Astrocyte of the hippocampus (primary cell): ENCODE measurements at regions not wholly inside any gene's neighbourhood (a gene's known extent, or its start where the extent isn't known, plus 50 kb on each side); places are given as distances from the start of the nearest gene placed in this dataset.

Experiments used
- DNase-seq: peaks from one replicate; pipeline ENCODE4 v3.0.0; 2011; ENCODE audit warnings: low read depth, low spot score

DNA sequence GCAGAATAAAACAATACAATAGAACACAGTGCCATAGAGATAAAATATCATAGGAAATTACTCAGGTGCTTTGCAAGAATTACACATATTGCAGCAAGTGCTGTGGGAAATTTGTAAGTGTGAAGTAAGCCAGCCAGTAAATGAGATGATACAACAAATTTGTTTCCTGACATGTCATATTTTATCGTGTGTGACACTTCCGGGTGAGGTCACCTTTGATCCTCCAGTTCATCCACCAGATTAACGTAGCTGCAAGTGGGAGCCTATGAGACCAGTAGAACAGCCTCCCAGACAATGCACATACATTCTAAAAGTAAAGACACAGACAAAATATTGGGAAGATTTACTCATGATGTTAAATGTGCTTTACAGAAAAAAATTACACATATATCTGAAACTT is 72.2 kb downstream of the PRDM9 start:
- no peak for DNase-seq

DNA sequence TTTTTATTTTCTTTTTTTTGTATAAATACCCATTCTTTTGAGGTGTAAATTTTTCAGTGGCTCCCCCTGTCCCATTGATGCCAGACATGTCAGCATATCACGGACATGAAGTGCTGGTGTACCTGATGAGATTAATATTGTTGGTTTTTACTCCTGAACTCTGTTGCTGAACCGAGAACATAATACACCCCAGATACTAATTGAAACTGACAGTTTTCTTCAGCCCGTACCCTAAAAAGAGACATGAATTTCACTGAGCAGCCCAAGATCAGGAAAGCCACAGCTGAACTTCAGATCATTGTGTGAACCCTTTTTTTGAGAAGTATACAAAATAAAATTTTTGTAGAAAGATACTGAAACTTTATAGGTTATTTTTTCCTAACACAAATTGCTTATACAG is 75.7 kb downstream of the PRDM9 start:
- no peak for DNase-seq

DNA sequence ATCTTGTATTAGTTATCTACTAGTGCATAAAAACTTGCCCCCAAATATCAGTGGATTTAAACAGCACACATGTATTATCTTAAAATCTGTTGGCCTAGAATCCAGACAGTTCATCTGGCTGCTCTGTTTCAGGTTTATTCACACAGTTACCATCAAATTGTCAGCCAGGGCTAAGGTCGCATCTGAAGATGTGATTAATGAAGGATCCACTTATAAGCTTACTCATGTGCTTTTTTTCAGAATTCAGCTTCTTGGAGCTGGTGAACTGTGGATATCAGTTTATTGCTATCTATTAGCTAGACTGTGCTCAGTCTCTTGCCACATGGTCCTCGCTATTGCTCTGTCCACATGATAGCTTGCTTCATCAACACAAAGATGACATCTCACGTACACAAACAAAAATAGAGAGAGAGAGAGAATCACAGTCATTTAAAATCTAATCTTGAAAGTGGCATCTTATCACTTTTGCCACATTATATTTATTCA is 81.5 kb downstream of the PRDM9 start:
- DNase-seq: no peak

DNA sequence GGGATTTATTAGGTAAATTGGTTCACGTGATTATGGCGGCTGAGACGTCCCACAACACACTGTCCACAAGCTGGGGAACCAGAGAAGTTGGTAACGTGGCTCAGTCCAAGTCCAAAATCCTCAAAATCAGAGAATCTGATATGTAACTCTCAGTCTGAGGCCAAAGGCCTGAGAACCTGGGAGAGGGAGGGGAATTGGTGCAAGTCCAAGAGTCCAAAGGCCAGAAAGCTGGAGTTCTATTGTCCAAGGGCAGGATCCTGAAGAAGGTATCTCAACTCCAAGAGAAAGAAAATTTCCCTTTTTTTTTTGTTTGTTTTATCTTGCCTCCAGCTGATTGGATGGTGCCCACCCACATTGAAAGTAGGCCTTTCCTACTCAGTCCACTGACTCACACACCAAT is 83.8 kb downstream of the PRDM9 start:
- no peak for DNase-seq

DNA sequence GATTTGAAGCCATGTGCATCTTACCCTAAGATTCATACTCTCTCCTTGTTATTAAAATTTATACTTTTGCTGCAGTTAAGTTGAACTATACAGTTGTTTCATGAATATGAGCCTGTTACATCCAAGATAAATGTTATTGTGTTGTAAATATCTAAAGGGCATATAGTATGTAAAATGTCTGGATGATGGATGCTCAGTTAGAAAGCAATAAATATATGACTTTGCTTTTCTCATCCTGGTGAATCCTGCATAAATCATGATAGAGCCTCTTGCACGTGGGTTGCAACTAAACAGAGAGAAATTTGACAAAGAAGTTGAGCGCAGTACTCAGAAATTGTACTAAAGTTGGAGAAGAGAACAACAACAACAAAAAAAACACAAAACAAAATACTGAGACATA is 99.5 kb downstream of the PRDM9 start:
- DNase-seq: no peak

DNA sequence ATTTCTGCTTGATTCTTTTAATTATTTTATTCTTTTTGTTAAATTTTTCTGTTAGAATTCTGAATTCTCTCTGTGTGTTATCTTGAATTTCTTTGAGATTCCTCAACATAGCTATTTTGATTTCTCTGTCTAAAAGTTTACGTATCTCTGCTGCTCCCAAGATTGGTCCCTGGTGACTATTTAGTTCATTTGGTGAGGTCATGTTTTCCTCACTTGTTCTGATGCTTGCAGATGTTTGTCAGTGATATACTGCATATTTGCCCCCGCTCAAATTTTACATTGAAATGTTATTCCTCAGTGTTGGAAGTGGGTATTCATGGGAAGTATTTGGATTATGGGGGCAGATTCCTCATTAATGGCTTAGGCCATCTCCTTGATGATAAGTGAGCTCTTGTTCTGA is 105.3 kb downstream of the PRDM9 start:
- no peak for DNase-seq

DNA sequence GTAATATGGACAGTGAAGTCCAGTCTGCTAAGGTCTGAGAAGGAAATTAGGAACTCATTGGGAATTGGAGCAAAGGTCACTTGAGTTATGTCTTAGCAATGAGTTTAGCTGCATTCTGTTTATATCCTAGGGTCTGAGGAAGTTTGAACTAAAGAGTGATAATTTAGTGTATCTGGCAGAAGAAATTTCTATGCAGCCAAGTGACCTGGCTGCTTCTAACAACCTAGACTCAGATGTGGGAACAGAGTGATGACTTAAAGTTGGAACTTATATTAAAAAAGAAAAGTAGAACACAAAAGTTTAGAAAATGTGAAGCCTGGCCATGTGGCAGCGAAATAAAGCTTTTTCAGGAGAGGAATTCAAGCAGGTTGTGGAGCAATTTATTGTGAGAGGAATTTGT is 106.2 kb downstream of the PRDM9 start:
- DNase-seq: no peak

DNA sequence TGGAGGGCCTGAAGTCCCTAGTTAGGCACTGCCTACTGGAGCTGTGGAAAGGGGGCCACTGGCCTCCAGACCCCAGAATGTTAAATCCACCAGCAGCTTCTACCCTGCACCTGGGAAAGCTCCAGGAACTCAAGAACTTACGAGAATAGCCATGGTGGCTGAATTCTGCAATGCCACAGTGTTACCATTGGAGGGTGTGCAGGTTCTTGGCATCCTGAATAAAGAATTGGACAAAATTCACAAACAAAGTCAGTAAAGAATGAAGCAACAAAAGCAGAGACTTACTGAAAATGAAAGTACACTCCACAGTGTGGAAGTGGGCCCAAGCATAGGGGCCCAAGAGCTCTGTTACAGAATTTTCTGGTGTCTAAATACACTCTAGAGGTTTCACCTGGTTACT is 107.0 kb downstream of the PRDM9 start:
- DNase-seq: no peak

DNA sequence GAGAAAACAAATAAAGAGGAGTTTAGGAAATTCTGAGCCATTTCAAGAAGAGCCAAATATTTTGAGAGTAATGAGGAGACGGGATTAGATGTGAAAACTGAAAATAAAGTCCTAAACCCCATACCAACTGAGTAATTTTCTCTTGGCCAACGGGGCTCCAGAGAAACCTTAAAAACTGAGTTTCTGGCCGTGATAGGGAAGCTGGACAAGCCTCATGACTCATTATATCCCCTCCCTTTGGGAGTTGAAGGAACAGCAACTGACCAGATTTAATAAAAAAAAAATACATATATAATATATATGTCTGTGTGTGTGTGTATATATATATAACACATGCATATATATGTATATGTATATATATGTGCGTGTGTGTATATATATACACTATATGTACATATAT is 119.6 kb downstream of the PRDM9 start:
- no peak for DNase-seq

DNA sequence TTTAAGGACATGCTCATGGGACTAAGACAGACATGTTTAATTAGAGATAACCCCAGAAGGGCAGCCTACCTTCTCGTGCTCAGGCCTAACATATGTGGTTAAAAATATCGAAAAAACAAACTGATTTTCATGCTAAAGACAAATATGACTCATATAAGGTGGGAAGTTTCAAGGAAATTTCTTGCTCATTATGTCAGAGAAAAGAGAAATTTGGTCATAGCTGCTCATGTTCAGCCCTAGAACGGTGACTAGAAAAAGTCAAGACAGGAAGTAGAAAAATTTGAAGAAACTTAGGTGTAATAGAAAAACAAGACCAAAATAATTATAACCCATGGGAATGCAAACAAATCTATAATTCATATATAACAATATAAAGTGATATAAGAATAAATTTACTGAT is 120.6 kb downstream of the PRDM9 start:
- DNase-seq: no peak

DNA sequence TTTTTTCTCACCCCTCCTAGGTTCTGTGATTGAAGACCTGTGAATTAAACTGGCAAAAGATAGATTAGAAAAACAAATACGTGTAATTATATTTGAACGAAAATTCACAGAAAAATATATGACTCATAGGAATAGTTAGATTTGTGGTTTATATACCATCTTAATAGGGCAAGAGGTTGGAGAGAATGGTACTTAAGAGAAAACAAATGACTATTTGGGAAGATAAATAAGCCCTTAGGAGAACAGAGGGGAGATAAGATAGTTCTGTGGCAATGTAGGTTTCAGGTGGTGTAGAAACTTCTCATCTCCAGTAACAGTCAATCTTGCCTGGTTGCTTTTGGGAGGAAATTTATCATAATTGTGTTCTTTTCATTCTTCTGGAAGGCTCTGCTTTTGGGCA is 122.0 kb downstream of the PRDM9 start:
- no peak for DNase-seq

DNA sequence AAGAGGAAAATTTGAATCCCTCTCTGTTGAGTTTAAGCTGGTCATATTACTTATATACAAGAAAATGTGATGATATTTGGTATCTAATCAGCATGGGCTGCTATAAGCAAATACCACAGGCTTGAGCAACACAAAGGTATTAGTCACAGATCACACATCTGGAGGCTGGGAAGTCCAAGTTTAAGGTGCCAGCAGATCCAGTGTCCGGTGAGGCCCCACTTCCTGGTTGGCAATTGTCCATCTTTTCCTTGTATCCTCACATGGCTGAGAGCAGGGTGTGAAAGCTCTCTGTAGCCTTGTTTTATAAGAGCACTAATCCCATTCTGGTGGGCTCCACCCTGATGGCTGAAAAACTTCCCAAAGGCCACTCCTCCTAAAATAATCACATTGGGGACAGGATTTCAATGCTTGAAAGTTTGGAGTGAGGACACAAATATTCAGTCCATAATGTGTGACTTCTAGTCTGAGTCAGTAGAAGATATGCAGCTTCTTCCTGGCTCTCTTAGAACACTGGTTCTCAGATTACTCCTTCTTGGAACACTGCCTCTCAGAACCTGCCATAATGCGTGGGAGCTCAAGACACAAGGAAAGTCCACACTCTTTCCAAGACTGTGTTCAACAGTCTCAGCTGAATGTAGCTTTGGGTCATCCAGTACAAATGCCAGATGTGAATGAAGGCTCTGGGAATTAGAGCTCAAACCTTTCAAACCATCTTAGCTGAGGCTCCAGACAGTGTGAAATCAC is 124.1 kb downstream of the PRDM9 start:
- DNase-seq: no peak

DNA sequence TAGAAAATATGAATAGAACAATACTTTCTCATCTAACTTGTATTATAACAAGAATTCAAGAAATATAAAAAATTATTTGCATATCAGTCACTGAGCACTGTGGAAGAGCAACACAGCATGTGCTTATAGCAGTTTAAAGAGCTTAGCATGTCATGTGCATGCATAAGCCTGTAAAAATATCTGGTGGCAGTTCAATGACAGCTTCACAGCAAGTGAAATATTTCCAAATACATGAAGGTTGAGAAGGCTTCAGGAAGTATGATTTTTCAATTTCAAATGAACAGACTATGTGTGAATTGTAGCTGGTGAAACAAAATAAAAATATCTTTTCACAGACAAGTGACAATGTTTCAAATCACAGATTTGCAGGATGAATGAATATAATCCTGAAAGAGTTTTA is 128.5 kb downstream of the PRDM9 start:
- DNase-seq: no peak

DNA sequence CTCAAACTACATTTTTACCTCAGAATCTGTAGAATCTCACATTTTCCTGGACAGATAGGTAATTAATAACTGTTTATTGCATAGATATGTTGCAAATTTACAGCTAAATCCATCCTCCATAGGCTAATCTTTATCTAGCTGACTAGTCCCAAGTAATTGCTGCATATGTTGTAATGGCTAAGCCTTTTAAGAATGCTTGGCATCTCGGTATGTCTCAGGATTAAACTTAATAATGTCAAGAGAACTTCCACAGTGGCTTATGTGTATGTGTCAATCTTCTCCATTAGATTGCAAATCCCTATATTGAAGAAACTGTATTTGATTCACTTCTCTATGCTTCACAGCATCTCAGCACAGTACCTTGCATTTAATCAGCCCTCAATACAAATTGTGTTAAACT is 131.9 kb downstream of the PRDM9 start:
- no peak for DNase-seq

DNA sequence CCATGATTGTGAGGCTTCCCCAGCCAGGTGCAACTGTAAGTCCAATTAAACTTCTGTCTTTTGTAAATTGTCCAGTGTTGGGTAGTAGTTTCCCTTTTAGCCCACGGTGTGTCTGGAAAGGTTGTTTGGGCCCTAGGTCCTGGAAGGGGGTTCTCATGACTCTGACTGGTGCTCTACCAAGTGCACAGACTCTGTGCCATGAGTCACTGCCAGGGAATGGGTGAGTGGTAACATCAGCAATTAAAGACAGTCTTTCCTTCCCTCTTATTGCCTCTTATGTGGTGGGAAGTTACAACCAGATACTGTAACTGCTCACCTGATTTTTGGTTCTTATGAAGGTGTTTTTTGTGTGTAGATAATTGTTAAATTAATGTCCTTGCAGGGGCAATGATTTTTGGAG is 141.2 kb downstream of the PRDM9 start:
- DNase-seq: no peak

DNA sequence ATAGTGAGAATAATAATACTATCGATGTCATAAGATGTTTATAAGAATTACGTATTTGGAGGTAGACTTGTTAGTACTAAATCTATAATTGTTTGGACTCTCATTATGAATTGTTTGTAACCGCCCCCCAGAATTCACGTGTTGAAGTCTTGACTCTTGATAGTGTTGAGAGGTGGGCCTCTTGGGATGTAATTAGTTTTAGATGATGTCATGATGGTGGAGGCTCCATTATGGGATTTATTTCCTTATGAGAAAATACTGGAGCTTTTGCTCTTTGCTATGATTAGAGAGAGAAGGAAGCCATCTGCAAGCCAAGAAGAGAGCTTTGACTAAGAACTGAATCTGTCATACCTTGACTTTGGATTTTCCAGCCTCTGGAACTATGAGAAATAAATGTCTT is 142.2 kb downstream of the PRDM9 start:
- no peak for DNase-seq

DNA sequence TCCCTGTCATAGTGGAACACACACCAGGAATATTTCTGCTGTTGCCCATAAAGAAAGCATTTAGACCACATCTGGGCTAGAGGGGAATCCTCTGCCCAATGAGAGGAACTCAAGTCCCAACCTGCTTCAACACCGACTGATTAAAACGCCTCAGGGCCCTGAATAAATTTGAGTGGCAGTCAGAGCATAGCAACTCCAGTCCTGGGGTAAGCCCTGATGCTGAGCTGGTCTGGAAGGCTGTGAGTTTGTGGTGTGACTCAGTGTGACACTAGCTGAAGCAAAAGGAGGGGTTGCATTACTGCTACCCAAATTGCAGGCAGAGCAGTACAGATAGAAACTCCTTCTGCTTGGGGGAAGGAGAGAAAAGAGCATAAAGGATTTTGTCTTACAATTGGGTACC is 148.3 kb downstream of the PRDM9 start:
- DNase-seq: no peak

DNA sequence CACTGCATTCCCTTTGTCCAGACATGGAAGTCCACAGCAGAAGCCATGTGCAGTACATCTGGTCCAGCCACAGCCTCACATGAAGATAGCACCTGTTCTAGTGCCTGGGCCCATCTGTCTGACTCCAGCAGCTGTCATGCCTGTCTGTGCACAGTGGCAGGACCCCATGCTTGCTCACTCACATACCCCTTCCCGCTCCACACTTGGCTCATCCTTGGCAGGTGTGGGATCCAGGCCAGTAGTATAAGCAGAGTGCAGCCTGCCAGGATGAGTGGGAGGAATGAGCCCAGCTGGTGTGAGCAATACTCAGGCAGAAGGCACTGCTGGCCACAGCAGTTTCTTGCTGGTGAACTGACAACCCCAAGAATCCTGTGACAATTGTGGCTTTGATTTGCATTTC is 168.0 kb downstream of the PRDM9 start:
- no peak for DNase-seq

DNA sequence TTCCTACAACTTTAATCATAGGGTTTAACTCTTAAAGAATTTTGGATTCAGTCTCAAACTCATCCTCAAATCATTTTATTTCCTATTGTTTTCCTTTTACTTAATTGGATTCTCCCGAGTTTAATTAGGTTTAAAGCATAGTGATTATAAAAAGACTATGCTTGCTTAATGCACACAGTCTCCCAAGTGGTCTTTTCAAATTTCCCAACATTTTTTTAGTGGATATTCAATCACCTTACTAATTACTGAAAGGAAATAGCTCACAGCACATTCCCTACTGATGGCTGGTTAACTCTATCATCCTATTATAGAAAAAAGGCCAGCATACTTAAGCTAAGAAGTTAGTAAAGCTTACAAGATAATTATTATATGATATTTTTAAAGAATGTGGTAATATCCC is 170.6 kb downstream of the PRDM9 start:
- DNase-seq: no peak

DNA sequence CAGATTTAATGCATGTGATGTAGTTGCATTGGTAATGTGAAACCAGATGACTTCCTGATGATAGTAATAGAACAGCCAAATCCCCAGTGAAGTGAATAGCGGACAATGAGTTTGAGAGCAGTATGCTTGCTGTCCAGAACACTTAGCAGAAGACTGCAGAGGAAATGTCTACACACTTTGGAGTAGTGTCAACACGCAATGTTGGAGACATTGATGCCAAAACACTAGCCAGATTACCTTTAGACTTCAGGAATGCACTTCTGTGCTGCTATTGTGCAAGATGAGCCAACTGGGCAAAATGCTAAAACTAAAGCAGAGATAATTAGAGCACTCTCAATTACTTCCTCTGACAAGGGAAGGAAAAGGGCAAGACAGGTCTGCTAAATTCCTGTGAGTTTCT is 176.7 kb downstream of the PRDM9 start:
- DNase-seq: no peak

DNA sequence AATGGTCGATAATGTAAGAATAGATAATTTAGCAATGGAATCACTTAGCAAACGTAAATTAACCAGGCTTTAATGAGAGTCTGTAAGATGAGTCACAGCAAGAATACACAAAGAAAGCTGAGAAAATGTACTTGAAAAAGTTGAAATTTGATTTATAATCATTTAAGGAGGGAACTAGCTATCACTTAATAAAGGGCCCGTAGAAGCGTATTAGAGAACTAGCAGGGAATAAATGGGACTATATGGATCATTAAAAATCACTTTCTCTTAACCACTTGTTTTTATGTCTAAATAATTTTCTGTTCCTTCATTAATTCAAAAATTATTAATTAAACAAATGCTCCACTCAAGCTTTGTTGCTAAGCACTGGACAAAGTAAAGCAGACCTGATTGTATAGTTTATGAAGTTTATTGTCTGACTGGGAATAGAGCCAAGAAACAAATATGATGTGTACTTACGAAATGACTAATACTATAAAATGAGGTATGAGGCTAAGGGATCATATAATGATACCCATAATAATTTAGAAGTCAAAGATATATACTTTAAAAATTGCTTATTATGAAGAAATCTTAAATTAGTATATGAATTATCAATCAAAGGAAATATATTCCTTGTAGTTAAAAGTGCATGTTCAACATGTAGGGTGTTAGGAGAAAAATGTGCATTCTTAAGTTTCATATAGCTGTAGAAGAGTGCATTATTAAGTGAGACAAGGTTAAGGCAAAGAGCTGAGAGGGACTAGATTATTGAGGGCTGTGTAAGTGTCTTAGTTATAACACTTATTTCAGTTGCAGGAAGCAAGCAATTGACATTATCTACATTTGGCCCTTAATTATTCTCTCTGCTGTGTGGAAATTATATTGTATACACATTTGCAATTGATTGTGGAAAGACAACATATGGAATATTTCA is 196.8 kb downstream of the PRDM9 start:
- no peak for DNase-seq

DNA sequence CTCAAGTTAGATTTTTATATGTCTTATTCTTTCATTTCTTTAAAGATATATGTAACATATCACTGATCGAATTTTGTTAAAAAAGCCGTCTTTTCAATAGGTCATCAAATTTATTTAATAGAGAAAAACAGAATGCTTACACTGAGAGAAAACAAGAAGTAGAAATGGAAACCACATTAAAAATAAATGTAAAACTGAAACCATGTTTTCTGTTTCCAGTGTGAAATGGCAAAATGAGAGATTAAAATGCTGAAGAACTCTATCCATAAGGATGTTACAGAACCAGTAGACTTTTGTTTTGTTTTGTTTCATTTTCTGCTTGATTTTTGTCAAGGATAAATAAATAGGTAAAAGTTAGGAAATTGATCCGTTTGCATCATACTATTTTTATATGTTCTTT is 210.1 kb downstream of the PRDM9 start:
- DNase-seq: no peak

DNA sequence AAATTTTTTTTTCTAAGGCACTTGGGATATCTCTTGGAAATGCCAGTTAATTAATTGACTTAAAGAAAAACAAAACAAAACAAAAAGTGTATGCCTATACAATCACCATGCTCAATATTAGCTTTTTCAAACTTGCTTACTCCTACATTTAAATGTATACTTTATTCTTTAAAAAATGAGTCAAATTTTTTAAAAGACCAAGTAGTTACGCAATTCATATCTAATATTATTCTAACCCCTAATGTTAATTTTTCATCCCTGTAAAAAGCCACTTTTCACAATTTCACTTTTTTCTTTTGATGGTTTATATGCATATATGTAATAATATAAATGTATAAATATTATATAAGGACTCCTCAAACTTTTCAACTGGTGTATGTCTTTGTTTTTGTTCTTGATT is 211.2 kb downstream of the PRDM9 start:
- DNase-seq: no peak
